HCT116 (cell line): ENCODE measurements at regions not wholly inside any gene's neighbourhood (a gene's known extent, or its start where the extent isn't known, plus 50 kb on each side); places are given as distances from the start of the nearest gene placed in this dataset.

Experiments
- ATAC-seq: fragments of 200-7000 bp; cut with Tn5 transposase; 2 replicates; pipeline ENCODE4 v1.9.1; 2020; ENCODE audit warnings: mild to moderate bottlenecking, moderate library complexity
- BruUV-seq: library from RNA; stranded (reverse); fragments of 400-500 nt; replicated peaks from 2 replicates; lab custom pipeline; 2021; lab: Mats Ljungman, UMichigan
- CTCF ChIA-PET: fragments of 300-600 bp; sonication (Branson Sonifier 250); formaldehyde crosslinking; loops from one replicate; lab custom pipeline; 2021; ENCODE audit warnings: antibody characterized with exemption; lab: Charles Lee
- POLR2A ChIA-PET: fragments of 300-600, 350-600 bp; sonication (Branson Sonifier 250); formaldehyde crosslinking; loops from one replicate; lab custom pipeline; 2021; ENCODE audit warnings: antibody characterized with exemption; lab: Charles Lee
- RAD21 ChIA-PET, 2 experiments: fragments of 300-600 bp; sonication (Branson Sonifier 250); formaldehyde crosslinking; loops; one replicate each; lab custom pipeline; 2023; ENCODE audit warnings: low total read pairs in 2 of 2; ENCODE audit not compliant: uncharacterized antibody in 2 of 2, unreplicated experiment in 2 of 2, low non-redundant PET in 1 of 2; lab: Charles Lee
- DNase-seq: peaks from one replicate; pipeline ENCODE4 v3.0.0-alpha.2; 2010; ENCODE audit warnings: low read depth, low spot score
- H2AFZ ChIP-seq: fragments of 200-600 bp; shearing (Covaris generic), sonication (generic); 2 replicates; pipeline ENCODE4 v1.6.1; 2017; ENCODE audit warnings: low read depth, mixed run types, mixed read lengths, antibody characterized with exemption, low read length; ENCODE audit not compliant: poor library complexity, severe bottlenecking
- H3K27ac ChIP-seq: 2 replicates; pipeline ENCODE4 v1.5.1; 2012; ENCODE audit warnings: low read depth, low read length
- H3K27me3 ChIP-seq: fragments of 200-600 bp; sonication (generic); 2 replicates; pipeline ENCODE4 v1.6.1; 2016; ENCODE audit warnings: mixed run types, low read length, mixed read lengths; ENCODE audit not compliant: insufficient read depth
- H3K36me3 ChIP-seq, 2 experiments: fragments of 200-500 bp in 1 of 2; fragments of 200-600 bp in 1 of 2; sonication (Bioruptor generic) in 1 of 2; sonication (generic) in 1 of 2; 2 replicates each; pipeline versions ENCODE4 v1.5.1 to v1.6.1; 2014 to 2016; ENCODE audit warnings: low read length in 2 of 2, inconsistent platforms in 1 of 2, mixed read lengths in 1 of 2, mixed run types in 1 of 2; ENCODE audit not compliant: insufficient read depth in 2 of 2, control insufficient read depth in 1 of 2
- H3K4me1 ChIP-seq, 2 experiments: fragments of 200-600 bp in 1 of 2; sonication (generic) in 1 of 2; 2 replicates each; pipeline versions ENCODE4 v1.5.1 to v1.6.1; 2012 to 2017; ENCODE audit warnings: low read length in 2 of 2, inconsistent platforms in 1 of 2, mild to moderate bottlenecking in 1 of 2, mixed read lengths in 1 of 2, mixed run types in 1 of 2, moderate library complexity in 1 of 2; ENCODE audit not compliant: insufficient read depth in 2 of 2, control insufficient read depth in 1 of 2
- H3K4me2 ChIP-seq: fragments of 200-600 bp; sonication (generic); 2 replicates; pipeline ENCODE4 v1.6.1; 2017; ENCODE audit warnings: mixed run types, low read length, mixed read lengths
- H3K4me3 ChIP-seq, 2 experiments: fragments of 200-600 bp in 1 of 2; sonication (generic) in 1 of 2; replicated peaks in 1 of 2; 2 replicates each; pipeline ENCODE4 v1.5.1; 2011 to 2016; ENCODE audit warnings: low read length in 2 of 2, control low read depth in 1 of 2, low read depth in 1 of 2, mild to moderate bottlenecking in 1 of 2, mixed read lengths in 1 of 2, mixed run types in 1 of 2
- H3K79me2 ChIP-seq: fragments of 200-600 bp; sonication (generic); 2 replicates; pipeline ENCODE4 v1.6.1; 2017; ENCODE audit warnings: mild to moderate bottlenecking, mixed run types, low read length, moderate library complexity, mixed read lengths; ENCODE audit not compliant: insufficient read depth
- H3K9ac ChIP-seq: fragments of 200-600 bp; sonication (generic); 2 replicates; pipeline ENCODE4 v1.6.1; 2016; ENCODE audit warnings: low read length, mixed read lengths
- H3K9me2 ChIP-seq: fragments of 200-600 bp; sonication (generic), shearing (Covaris generic); 2 replicates; pipeline ENCODE4 v1.6.1; 2017; ENCODE audit warnings: mixed run types, mild to moderate bottlenecking, moderate library complexity; ENCODE audit not compliant: insufficient read depth
- H3K9me3 ChIP-seq, 2 experiments: fragments of 200-500 bp in 1 of 2; fragments of 200-600 bp in 1 of 2; sonication (Bioruptor generic) in 1 of 2; sonication (generic) in 1 of 2; 2 replicates each; pipeline ENCODE4 v1.6.1; 2014 to 2017; ENCODE audit warnings: low read length in 2 of 2, mixed read lengths in 2 of 2, inconsistent platforms in 1 of 2, low read depth in 1 of 2, mild to moderate bottlenecking in 1 of 2, mixed run types in 1 of 2, moderate library complexity in 1 of 2; ENCODE audit not compliant: control insufficient read depth in 1 of 2, insufficient read depth in 1 of 2
- H4K20me1 ChIP-seq: fragments of 200-600 bp; sonication (generic), shearing (Covaris generic); 2 replicates; pipeline ENCODE4 v1.6.1; 2017; ENCODE audit warnings: mixed run types, mild to moderate bottlenecking, moderate library complexity; ENCODE audit not compliant: insufficient read depth
- CEBPB ChIP-seq: IDR thresholded peaks from 2 replicates; pipeline ENCODE4 v1.6.1; 2012; ENCODE audit warnings: low read depth
- EGR1 ChIP-seq: IDR thresholded peaks from 2 replicates; pipeline ENCODE4 v1.6.1; 2012; ENCODE audit warnings: low read depth
- ELF1 ChIP-seq: IDR thresholded peaks from 2 replicates; pipeline ENCODE4 v1.6.1; 2012; ENCODE audit warnings: low read depth, borderline replicate concordance
- EZH2 ChIP-seq: fragments of 200-600 bp; sonication (generic); IDR thresholded peaks from 2 replicates; pipeline ENCODE4 v1.6.1; 2017; ENCODE audit warnings: antibody characterized with exemption, mixed run types
- EZH2phosphoT487 ChIP-seq: fragments of 200-600 bp; IDR thresholded peaks from 2 replicates; pipeline ENCODE4 v1.6.1; 2018; ENCODE audit warnings: antibody characterized with exemption, borderline replicate concordance
- FOSL1 ChIP-seq: IDR thresholded peaks from 2 replicates; pipeline ENCODE4 v1.6.1; 2012; ENCODE audit warnings: low read depth
- JUND ChIP-seq: IDR thresholded peaks from 2 replicates; pipeline ENCODE4 v1.6.1; 2012
- POLR2A ChIP-seq: IDR thresholded peaks from 2 replicates; pipeline ENCODE4 v1.7.0; 2011; ENCODE audit warnings: borderline replicate concordance; ENCODE audit not compliant: insufficient read depth, insufficient read length; ENCODE audit errors: extremely low read depth
- RAD21 ChIP-seq: IDR thresholded peaks from 2 replicates; pipeline ENCODE4 v1.6.1; 2012; ENCODE audit warnings: low read depth, mild to moderate bottlenecking
- SIN3A ChIP-seq: IDR thresholded peaks from 2 replicates; pipeline ENCODE4 v1.6.1; 2012; ENCODE audit warnings: low read depth
- YY1 ChIP-seq: IDR thresholded peaks from 2 replicates; pipeline ENCODE4 v1.6.1; 2011; ENCODE audit warnings: low read length, low read depth, moderate library complexity, mild to moderate bottlenecking; ENCODE audit not compliant: insufficient replicate concordance; ENCODE audit errors: extremely low read depth
- ZFX ChIP-seq: fragments of 450-650 bp; IDR thresholded peaks from 2 replicates; pipeline ENCODE4 v1.6.1; 2017
- intact Hi-C: fragments of 100-400 bp; cut with micrococcal nuclease; formaldehyde crosslinking; loops from 2 replicates; pipeline ENCODE4 v1.10.0; 2022
- TF ChIP-seq, protein P1 (sequence below): IDR thresholded peaks from 2 replicates; pipeline ENCODE4 v1.6.1; 2011; ENCODE audit warnings: mild to moderate bottlenecking, low read length, moderate library complexity; ENCODE audit not compliant: insufficient replicate concordance; ENCODE audit errors: extremely low read depth

DNA sequence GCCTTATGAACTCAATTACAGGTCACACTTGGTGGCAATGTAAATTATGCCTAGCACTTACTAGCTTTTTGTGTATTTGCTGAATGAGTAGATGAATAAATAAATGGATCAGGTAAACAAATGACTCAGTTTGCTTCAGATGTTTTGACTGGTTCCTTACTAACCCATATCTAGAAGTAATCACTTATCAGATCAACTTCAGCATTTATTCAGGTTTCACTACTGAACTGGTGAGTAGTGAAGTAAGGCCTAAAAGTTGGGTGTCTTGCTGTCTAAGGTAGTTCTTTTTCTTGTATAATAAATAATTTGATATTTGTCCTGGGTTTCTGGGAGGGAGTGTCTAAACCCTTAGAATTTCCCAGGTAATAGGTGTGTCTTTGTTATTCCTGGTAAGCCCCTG, 205.0 kb downstream of the UXS1 start:
- Histone ChIP-seq H4K20me1 (no peaks in the 10 kb centered on the region), H3K36me3 (no peaks in the 10 kb centered on the region), H3K4me2 (no peak overlapping the region), H3K4me1 (no peaks in the 10 kb centered on the region)
- no TSS peak for BruUV-seq
- ChIA-PET POLR2A (no interaction called here), CTCF (no interaction called here)
- TF ChIP-seq EGR1 = no peak
- TF ChIP-seq EZH2 = no peak
- no peak for TF ChIP-seq ZFX
- TF ChIP-seq RAD21 = no peak
- TF ChIP-seq CEBPB = no peak
- TF ChIP-seq ELF1 = no peak
- TF ChIP-seq YY1 = no peak
- TF ChIP-seq, protein P1, sequence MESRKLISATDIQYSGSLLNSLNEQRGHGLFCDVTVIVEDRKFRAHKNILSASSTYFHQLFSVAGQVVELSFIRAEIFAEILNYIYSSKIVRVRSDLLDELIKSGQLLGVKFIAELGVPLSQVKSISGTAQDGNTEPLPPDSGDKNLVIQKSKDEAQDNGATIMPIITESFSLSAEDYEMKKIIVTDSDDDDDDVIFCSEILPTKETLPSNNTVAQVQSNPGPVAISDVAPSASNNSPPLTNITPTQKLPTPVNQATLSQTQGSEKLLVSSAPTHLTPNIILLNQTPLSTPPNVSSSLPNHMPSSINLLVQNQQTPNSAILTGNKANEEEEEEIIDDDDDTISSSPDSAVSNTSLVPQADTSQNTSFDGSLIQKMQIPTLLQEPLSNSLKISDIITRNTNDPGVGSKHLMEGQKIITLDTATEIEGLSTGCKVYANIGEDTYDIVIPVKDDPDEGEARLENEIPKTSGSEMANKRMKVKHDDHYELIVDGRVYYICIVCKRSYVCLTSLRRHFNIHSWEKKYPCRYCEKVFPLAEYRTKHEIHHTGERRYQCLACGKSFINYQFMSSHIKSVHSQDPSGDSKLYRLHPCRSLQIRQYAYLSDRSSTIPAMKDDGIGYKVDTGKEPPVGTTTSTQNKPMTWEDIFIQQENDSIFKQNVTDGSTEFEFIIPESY = no peak
- no peak for TF ChIP-seq SIN3A
- no peak for TF ChIP-seq FOSL1
- TF ChIP-seq JUND = no peak
- TF ChIP-seq EZH2phosphoT487 = no peak
- no peak for TF ChIP-seq POLR2A
- TF ChIP-seq, all 23 proteins: peak for 0
- ATAC-seq (no peak), DNase-seq (no peak)
- no peak overlapping the region for H3K9ac ChIP-seq
- H3K79me2 ChIP-seq = no peaks in the 10 kb centered on the region
- H2AFZ ChIP-seq = no peak overlapping the region
- H3K27me3 ChIP-seq = no peaks in the 10 kb centered on the region
- H3K9me2 ChIP-seq = no peaks in the 10 kb centered on the region
- H3K4me3 ChIP-seq = no peak overlapping the region
- RAD21 ChIA-PET = no interaction called here
- peaks cover 5% of the 10 kb centered on the region in 2 experiments; a peak in 1 of 4 replicates for H3K9me3 ChIP-seq
- H3K27ac ChIP-seq = no peak overlapping the region
- intact Hi-C loops = no loop called here
